Frontal cortex (tissue), 3 donors: ENCODE measurements at regions not wholly inside any gene's neighbourhood (a gene's known extent, or its start where the extent isn't known, plus 50 kb on each side); places are given as distances from the start of the nearest gene placed in this dataset.
A peak's percentile ranks its signal among the peaks of the same experiment; 100 is the strongest.
"Not testable (repeated sequence)": the region's sequence is repeated elsewhere in the genome, so short reads cannot be mapped to it uniquely, and the experiment has no call there.

Experiments used
- DNase-seq, 2 donors: peaks; one replicate each; pipeline ENCODE4 v3.0.0; 2012; ENCODE audit warnings: low spot score in 2 of 2
- FAIRE-seq: peaks from 2 replicates; lab custom pipeline; 2012; peaks lifted over from hg19 to GRCh38; lab: Jason Lieb, UNC
- donor health status: control.
- donor health status: control.
- donor health status: control.

GRCh38 chr9:108281696-108282095 is 574.1 kb downstream of the ACTL7B start:
- no peak for FAIRE-seq
- DNase-seq, result no peak

- DNase-seq, result no peak
These were observed 577.4 kb downstream of the ACTL7B start for GRCh38 chr9:108278341-108278740.

GRCh38 chr9:108277216-108277615 is 578.6 kb downstream of the ACTL7B start:
- no peak for DNase-seq
- no peak for FAIRE-seq

More at GRCh38 chr9:108278341-108278740, 577.4 kb downstream of the ACTL7B start:
- no peak for FAIRE-seq

- DNase-seq (no peak), FAIRE-seq (no peak)
These were observed 579.9 kb downstream of the ACTL7B start for GRCh38 chr9:108275906-108276305.

- no peak for DNase-seq
- no peak for FAIRE-seq
These were observed 580.8 kb downstream of the ACTL7B start for GRCh38 chr9:108274971-108275370.

- no peak for FAIRE-seq
These were observed 581.8 kb downstream of the ACTL7B start for GRCh38 chr9:108273988-108274387.

GRCh38 chr9:108272349-108272899 is 583.4 kb downstream of the ACTL7B start:
- DNase-seq, result peak; percentile 30 to 52

More at GRCh38 chr9:108273988-108274387, 581.8 kb downstream of the ACTL7B start:
- DNase-seq, result no peak

GRCh38 chr9:108271646-108272348 is 584.0 kb downstream of the ACTL7B start:
- FAIRE-seq (no peak), DNase-seq (peak in 1 of 2 donors; percentile 12)

More at GRCh38 chr9:108272349-108272899, 583.4 kb downstream of the ACTL7B start:
- FAIRE-seq, result no peak

- FAIRE-seq, result no peak
- DNase-seq, result no peak
These were observed 584.5 kb downstream of the ACTL7B start for GRCh38 chr9:108271236-108271635.

- FAIRE-seq (no peak), DNase-seq (no peak)
These were observed 585.2 kb downstream of the ACTL7B start for GRCh38 chr9:108270561-108270960.

GRCh38 chr9:108270051-108270450 is 585.7 kb downstream of the ACTL7B start:
- DNase-seq, result no peak
- FAIRE-seq, result no peak

- FAIRE-seq, result no peak
- DNase-seq, result no peak
These were observed 586.4 kb downstream of the ACTL7B start for GRCh38 chr9:108269371-108269770.

GRCh38 chr9:108265065-108265464 is 590.7 kb downstream of the ACTL7B start:
- FAIRE-seq (no peak), DNase-seq (no peak)

GRCh38 chr9:108264093-108264492 is 591.7 kb downstream of the ACTL7B start:
- DNase-seq, result no peak
- FAIRE-seq, result no peak

- DNase-seq, result no peak
- FAIRE-seq, result no peak
These were observed 593.0 kb downstream of the ACTL7B start for GRCh38 chr9:108262836-108263235.

- DNase-seq, result no peak
- FAIRE-seq, result no peak
These were observed 595.7 kb downstream of the ACTL7B start for GRCh38 chr9:108259917-108260675.

GRCh38 chr9:108258640-108259039 is 597.1 kb downstream of the ACTL7B start:
- FAIRE-seq (no peak), DNase-seq (no peak)

GRCh38 chr9:108257382-108257781 is 598.4 kb downstream of the ACTL7B start:
- DNase-seq, result no peak

GRCh38 chr9:108254236-108254635 is 601.5 kb downstream of the ACTL7B start:
- DNase-seq, result no peak
- no peak for FAIRE-seq

More at GRCh38 chr9:108257382-108257781, 598.4 kb downstream of the ACTL7B start:
- no peak for FAIRE-seq

- not testable (repeated sequence) for FAIRE-seq, DNase-seq
These were observed 608.4 kb downstream of the ACTL7B start for GRCh38 chr9:108247391-108247790.

- FAIRE-seq, result no peak
- no peak for DNase-seq
These were observed 609.9 kb downstream of the ACTL7B start for GRCh38 chr9:108245901-108246300.
